GM23248 (cell line): ENCODE measurements at regions not wholly inside any gene's neighbourhood (a gene's known extent, or its start where the extent isn't known, plus 50 kb on each side); places are given as distances from the start of the nearest gene placed in this dataset.

ENCODE experiments used
- DNase-seq: peaks from one replicate; pipeline ENCODE4 v3.0.0-alpha.2; 2015
- H2AFZ ChIP-seq: fragments of 200-600 bp; sonication (generic); 2 replicates; pipeline ENCODE4 v1.6.1; 2016; ENCODE audit warnings: antibody characterized with exemption
- H3F3A ChIP-seq: fragments of 200-600 bp; sonication (generic); 2 replicates; pipeline ENCODE4 v1.6.1; 2016; ENCODE audit warnings: mild to moderate bottlenecking, antibody characterized with exemption, mixed run types; ENCODE audit not compliant: insufficient read depth
- H3K27ac ChIP-seq: fragments of 200-600 bp; sonication (generic); 2 replicates; pipeline ENCODE4 v1.5.1; 2016; ENCODE audit warnings: mild to moderate bottlenecking
- H3K27me3 ChIP-seq: fragments of 200-600 bp; sonication (generic); replicated peaks from 2 replicates; pipeline ENCODE4 v1.6.1; 2016; ENCODE audit warnings: mild to moderate bottlenecking; ENCODE audit not compliant: insufficient read depth
- H3K36me3 ChIP-seq: fragments of 200-600 bp; sonication (generic); 2 replicates; pipeline ENCODE4 v1.6.1; 2016; ENCODE audit warnings: low read depth, mild to moderate bottlenecking
- H3K4me1 ChIP-seq: fragments of 200-600 bp; sonication (generic); 2 replicates; pipeline ENCODE4 v1.6.1; 2016; ENCODE audit warnings: mild to moderate bottlenecking; ENCODE audit not compliant: insufficient read depth
- H3K4me2 ChIP-seq: fragments of 200-600 bp; sonication (generic); one replicate; pipeline ENCODE4 v1.6.1; 2016; ENCODE audit warnings: mild to moderate bottlenecking; ENCODE audit not compliant: unreplicated experiment
- H3K4me3 ChIP-seq: fragments of 200-600 bp; sonication (generic); 2 replicates; pipeline ENCODE4 v1.5.1; 2016; ENCODE audit warnings: mild to moderate bottlenecking
- H3K79me2 ChIP-seq: fragments of 200-600 bp; sonication (generic); 2 replicates; pipeline ENCODE4 v1.6.1; 2016; ENCODE audit warnings: mild to moderate bottlenecking; ENCODE audit not compliant: insufficient read depth
- H3K9ac ChIP-seq: fragments of 200-600 bp; sonication (generic); 2 replicates; pipeline ENCODE4 v1.6.1; 2016; ENCODE audit warnings: mild to moderate bottlenecking
- H3K9me2 ChIP-seq: fragments of 200-600 bp; sonication (generic); 2 replicates; pipeline ENCODE4 v1.6.1; 2016; ENCODE audit warnings: mixed run types, mild to moderate bottlenecking, moderate library complexity; ENCODE audit not compliant: insufficient read depth
- H3K9me3 ChIP-seq: fragments of 200-600 bp; sonication (generic); one replicate; pipeline ENCODE4 v1.6.1; 2017; ENCODE audit warnings: low read depth
- H4K20me1 ChIP-seq: fragments of 200-600 bp; sonication (generic); 2 replicates; pipeline ENCODE4 v1.6.0; 2016; ENCODE audit not compliant: insufficient read depth
- EZH2 ChIP-seq: fragments of 200-600 bp; sonication (generic); IDR thresholded peaks from 2 replicates; pipeline ENCODE4 v1.6.1; 2018; ENCODE audit warnings: antibody characterized with exemption, mild to moderate bottlenecking; ENCODE audit not compliant: insufficient read depth, poor library complexity, severe bottlenecking
- EZH2phosphoT487 ChIP-seq: fragments of 200-600 bp; sonication (generic); IDR thresholded peaks from 2 replicates; pipeline ENCODE4 v1.6.1; 2018; ENCODE audit warnings: antibody characterized with exemption, moderate library complexity, mild to moderate bottlenecking, low read depth; ENCODE audit not compliant: insufficient read depth
- WGBS, 2 experiments: methylation state at CpG; one replicate each; pipeline ENCODE4 v1.1.6; 2015 to 2017; ENCODE audit warnings: low lambda C conversion rate in 2 of 2, low coverage in 1 of 2; ENCODE audit errors: missing lambda C conversion rate in 2 of 2; 5-methylcytosine and 5-hydroxymethylcytosine counted together
- in situ Hi-C: fragments of 300-500 bp; cut with MboI; formaldehyde crosslinking; loops from 2 replicates; pipeline ENCODE4 v1.15.0; 2020

DNA sequence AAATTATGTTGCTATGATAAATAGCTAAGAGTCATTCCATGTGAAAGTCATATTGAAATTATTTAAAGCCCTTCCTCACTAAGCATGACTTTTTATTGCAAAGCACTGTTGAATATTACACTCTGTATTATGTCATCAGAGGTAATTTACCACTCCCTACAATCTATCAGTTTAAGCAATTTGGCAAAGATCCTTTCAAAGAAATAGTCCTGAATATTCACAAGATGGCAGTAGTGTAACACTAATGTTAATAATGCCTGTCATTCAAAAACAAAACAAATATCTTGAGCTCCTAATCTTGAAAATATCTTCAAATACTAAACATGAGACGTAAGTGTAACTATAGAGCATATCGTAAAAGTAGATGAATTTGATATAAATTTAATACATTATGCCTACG is 208.6 kb upstream of the TECRL start:
- no peak for DNase-seq
- in situ Hi-C loops = no loop called here
- Histone ChIP-seq H3K27me3 (no peaks in the 10 kb centered on the region), H3K4me1 (no peaks in the 10 kb centered on the region), H3K36me3 (no peaks in the 10 kb centered on the region), H3K9me2 (no peaks in the 10 kb centered on the region; the same call in 1 of the 2 replicates), H3K9ac (no peak overlapping the region), H3K4me3 (no peak overlapping the region), H2AFZ (no peak overlapping the region), H3F3A (no peaks in the 10 kb centered on the region), H3K79me2 (no peaks in the 10 kb centered on the region), H3K9me3 (no peaks in the 10 kb centered on the region), H3K27ac (no peak overlapping the region), H4K20me1 (no peaks in the 10 kb centered on the region), H3K4me2 (no peak overlapping the region)
- 26 to 28% methylated on average over 3 of the region's 3 CpGs for WGBS, 2 experiments
- TF ChIP-seq EZH2 (no peak), EZH2phosphoT487 (no peak)

- no peak for DNase-seq
- no peak overlapping the region for H3K4me2 ChIP-seq
- no peaks in the 10 kb centered on the region for H3F3A ChIP-seq
- no peaks in the 10 kb centered on the region for H3K4me1 ChIP-seq
- no peak overlapping the region for H2AFZ ChIP-seq
- in situ Hi-C loops = no loop called here
- no peaks in the 10 kb centered on the region for H3K79me2 ChIP-seq
- no peaks in the 10 kb centered on the region for H3K9me3 ChIP-seq
- TF ChIP-seq EZH2 = no peak
- no peak for TF ChIP-seq EZH2phosphoT487
- WGBS, 2 experiments = 38% methylated on average over 4 of the region's 4 CpGs
- no peak overlapping the region for H3K4me3 ChIP-seq
- H4K20me1 ChIP-seq = no peaks in the 10 kb centered on the region
- H3K27ac ChIP-seq = no peak overlapping the region
- H3K9ac ChIP-seq = no peak overlapping the region
- no peaks in the 10 kb centered on the region for H3K36me3 ChIP-seq
- H3K9me2 ChIP-seq = no peaks in the 10 kb centered on the region; the same call in 1 of the 2 replicates
- no peaks in the 10 kb centered on the region for H3K27me3 ChIP-seq
These were observed 205.0 kb upstream of the TECRL start for GRCh38 chr4:64614276-64614675.

DNA sequence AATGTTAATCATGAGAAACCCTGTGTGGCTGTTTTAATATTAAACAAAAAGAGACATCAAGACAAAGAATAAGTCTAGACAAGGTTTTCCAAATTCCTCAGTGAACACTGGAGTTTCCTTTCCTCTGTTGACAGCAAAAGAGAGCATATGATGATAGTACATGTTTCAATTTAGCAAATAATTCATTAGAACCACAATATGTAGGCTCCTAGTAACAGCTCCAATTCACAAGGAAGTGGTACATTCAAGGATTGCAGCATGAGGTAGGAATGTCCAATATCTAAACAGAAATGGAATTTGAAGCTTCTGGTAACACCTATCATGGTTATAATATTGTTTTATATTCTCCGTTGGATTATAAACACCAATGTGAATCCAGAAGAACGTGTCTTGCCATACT is 203.8 kb upstream of the TECRL start:
- WGBS, 2 experiments = 29 to 39% methylated on average over 2 of the region's 2 CpGs
- no peak overlapping the region for H3K4me3 ChIP-seq
- no peaks in the 10 kb centered on the region for H3K79me2 ChIP-seq
- DNase-seq = no peak
- H3K9me3 ChIP-seq = no peaks in the 10 kb centered on the region
- H3F3A ChIP-seq = no peaks in the 10 kb centered on the region
- TF ChIP-seq EZH2 (no peak), EZH2phosphoT487 (no peak)
- in situ Hi-C loops = no loop called here
- H3K4me2 ChIP-seq = no peak overlapping the region
- no peak overlapping the region for H2AFZ ChIP-seq
- no peaks in the 10 kb centered on the region for H3K4me1 ChIP-seq
- no peaks in the 10 kb centered on the region for H3K27me3 ChIP-seq
- H4K20me1 ChIP-seq = no peaks in the 10 kb centered on the region
- H3K9ac ChIP-seq = no peak overlapping the region
- no peaks in the 10 kb centered on the region; the same call in 1 of the 2 replicates for H3K9me2 ChIP-seq
- no peak overlapping the region for H3K27ac ChIP-seq
- no peaks in the 10 kb centered on the region for H3K36me3 ChIP-seq

GRCh38 chr4:64598066-64598465 is 188.8 kb upstream of the TECRL start:
- Histone ChIP-seq H3F3A (no peaks in the 10 kb centered on the region), H3K79me2 (no peaks in the 10 kb centered on the region)
- in situ Hi-C loops = no loop called here

DNA sequence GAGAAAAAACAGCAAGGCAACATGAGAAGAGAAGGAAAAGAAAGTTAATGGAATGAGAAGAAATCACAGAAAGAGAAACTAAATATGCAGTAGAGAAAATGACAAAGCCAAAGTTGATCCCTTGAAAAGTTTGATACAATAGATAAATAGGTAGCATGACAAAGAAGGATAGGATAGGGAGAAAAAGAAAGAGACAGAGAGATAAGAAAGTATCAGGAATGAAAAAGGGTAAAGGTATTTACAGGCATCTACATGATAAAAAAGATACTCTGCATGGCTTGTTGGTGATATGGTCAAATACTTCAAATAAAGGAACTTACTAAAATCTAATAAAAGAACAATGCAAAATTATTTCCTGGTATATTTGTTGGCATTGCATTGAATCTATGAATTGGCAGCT is 185.5 kb upstream of the TECRL start:
- H3K4me1 ChIP-seq = no peaks in the 10 kb centered on the region
- TF ChIP-seq EZH2phosphoT487 (no peak), EZH2 (no peak)

More at GRCh38 chr4:64598066-64598465, 188.8 kb upstream of the TECRL start:
- Histone ChIP-seq H3K27ac (no peak overlapping the region), H4K20me1 (no peaks in the 10 kb centered on the region), H3K36me3 (no peaks in the 10 kb centered on the region), H3K4me2 (no peak overlapping the region), H3K9me3 (no peaks in the 10 kb centered on the region), H3K27me3 (no peaks in the 10 kb centered on the region), H2AFZ (no peak overlapping the region), H3K9ac (no peak overlapping the region), H3K4me1 (no peaks in the 10 kb centered on the region), H3K4me3 (no peak overlapping the region), H3K9me2 (no peaks in the 10 kb centered on the region)
- no peak for TF ChIP-seq EZH2
- no peak for TF ChIP-seq EZH2phosphoT487
- no peak for DNase-seq
- WGBS, 2 experiments = 0 to 4% methylated on average over 1 of the region's 1 CpG

More for the DNA sequence above, 185.5 kb upstream of the TECRL start:
- Histone ChIP-seq H3K36me3 (no peaks in the 10 kb centered on the region), H3K79me2 (no peaks in the 10 kb centered on the region), H3K27me3 (no peaks in the 10 kb centered on the region), H3F3A (no peaks in the 10 kb centered on the region), H4K20me1 (no peaks in the 10 kb centered on the region), H3K9me3 (no peaks in the 10 kb centered on the region), H2AFZ (no peak overlapping the region), H3K4me3 (no peak overlapping the region), H3K9me2 (no peaks in the 10 kb centered on the region), H3K9ac (no peak overlapping the region), H3K27ac (no peak overlapping the region), H3K4me2 (no peak overlapping the region)
- no peak for DNase-seq
- in situ Hi-C loops = no loop called here
